B cell (primary cell): ENCODE measurements at regions not wholly inside any gene's neighbourhood (a gene's known extent, or its start where the extent isn't known, plus 50 kb on each side); places are given as distances from the start of the nearest gene placed in this dataset.

Experiments
- ATAC-seq: fragments of 200-7000 bp; cut with Tn5 transposase; one replicate; pipeline ENCODE4 v1.10.0; 2021; ENCODE audit warnings: low read depth, mild to moderate bottlenecking, moderate number of reproducible peaks, moderate library complexity
- CTCF ChIA-PET: fragments of 350-600 bp; sonication (Branson Sonifier 250); formaldehyde crosslinking; loops from one replicate; lab custom pipeline; 2021; ENCODE audit warnings: antibody characterized with exemption, inconsistent platforms; lab: Charles Lee
- POLR2A ChIA-PET: fragments of 350-600 bp; sonication (Branson Sonifier 250); formaldehyde crosslinking; loops from one replicate; lab custom pipeline; 2021; ENCODE audit warnings: antibody characterized with exemption; lab: Charles Lee
- DNase-seq: peaks from one replicate; pipeline ENCODE4 v3.0.0; 2013
- H2AFZ ChIP-seq: 2 replicates; pipeline ENCODE4 v1.6.1; 2012; ENCODE audit warnings: mild to moderate bottlenecking, low read depth, low read length; ENCODE audit not compliant: insufficient read depth, poor library complexity, severe bottlenecking
- H3K27ac ChIP-seq, 2 donors: 1 replicate in 1 of 2; 2 replicates in 1 of 2; pipeline ENCODE4 v1.5.1; 2012 to 2013; ENCODE audit warnings: low read length in 2 of 2, mild to moderate bottlenecking in 2 of 2, moderate library complexity in 1 of 2
- H3K27me3 ChIP-seq, 4 experiments: fragments of 200-600 bp in 1 of 4; sonication (generic) in 1 of 4; replicated peaks in 1 of 4; 1 replicate in 2 of 4; 2 replicates in 2 of 4; pipeline versions ENCODE4 v1.6.1 to v1.7.0; 2013 to 2016; ENCODE audit warnings: low read length in 3 of 4, mild to moderate bottlenecking in 2 of 4, mixed read lengths in 1 of 4, moderate library complexity in 1 of 4; ENCODE audit not compliant: insufficient read depth in 4 of 4, control insufficient read depth in 3 of 4; ENCODE audit errors: control extremely low read depth in 1 of 4
- H3K36me3 ChIP-seq, 2 experiments: replicated peaks in 1 of 2; 1 replicate in 1 of 2; 2 replicates in 1 of 2; pipeline versions ENCODE4 v1.6.1 to v1.7.1; 2013; ENCODE audit warnings: low read length in 1 of 2; ENCODE audit not compliant: insufficient read depth in 2 of 2, control insufficient read depth in 1 of 2; ENCODE audit errors: control extremely low read depth in 1 of 2, extremely low read depth in 1 of 2
- H3K4me1 ChIP-seq, 2 donors: fragments of 200-600 bp in 1 of 2; sonication (generic) in 1 of 2; 1 replicate in 1 of 2; 2 replicates in 1 of 2; pipeline versions ENCODE4 v1.5.1 to v1.6.1; 2013 to 2017; ENCODE audit warnings: low read length in 2 of 2; ENCODE audit not compliant: control insufficient read depth in 2 of 2, insufficient read depth in 2 of 2
- H3K4me2 ChIP-seq: replicated peaks from 2 replicates; pipeline ENCODE3; 2012; ENCODE audit warnings: mild to moderate bottlenecking, low read depth, low read length; ENCODE audit not compliant: poor library complexity, severe bottlenecking
- H3K4me3 ChIP-seq, 5 experiments: fragments of 200-600 bp in 1 of 5; sonication (generic) in 1 of 5; 1 replicate in 3 of 5; 2 replicates in 2 of 5; pipeline versions ENCODE4 v1.5.1 to v1.7.0; 2011 to 2016; ENCODE audit warnings: low read length in 4 of 5, mild to moderate bottlenecking in 4 of 5, low read depth in 2 of 5, control low read depth in 1 of 5, moderate library complexity in 1 of 5; ENCODE audit not compliant: insufficient read depth in 1 of 5; ENCODE audit errors: control extremely low read depth in 1 of 5, extremely low read depth in 1 of 5
- H3K79me2 ChIP-seq: fragments of 200-600 bp; sonication (generic); one replicate; pipeline ENCODE4 v1.6.0; 2016; ENCODE audit warnings: low read length; ENCODE audit not compliant: control insufficient read depth, insufficient read depth
- H3K9ac ChIP-seq: fragments of 200-600 bp; sonication (generic); 2 replicates; pipeline ENCODE4 v1.6.1; 2017; ENCODE audit warnings: mild to moderate bottlenecking, low read length, moderate library complexity
- H3K9me3 ChIP-seq, 3 donors: one replicate each; pipeline versions ENCODE4 v1.6.1 to v1.7.1; 2013; ENCODE audit warnings: low read length in 2 of 3; ENCODE audit not compliant: control insufficient read depth in 2 of 3, insufficient read depth in 1 of 3; ENCODE audit errors: control extremely low read depth in 1 of 3
- H4K20me1 ChIP-seq: 2 replicates; pipeline ENCODE4 v1.6.0; 2012; ENCODE audit warnings: mild to moderate bottlenecking, low read length; ENCODE audit not compliant: insufficient read depth, control insufficient read depth, poor library complexity, severe bottlenecking
- H3K27ac Mint-ChIP-seq: one replicate; pipeline ENCODE4 v1.8.0; 2021; ENCODE audit warnings: mixed read lengths
- H3K27me3 Mint-ChIP-seq: one replicate; pipeline ENCODE4 v1.8.0; 2021; ENCODE audit warnings: mixed read lengths
- H3K4me1 Mint-ChIP-seq: one replicate; pipeline ENCODE4 v1.8.0; 2021; ENCODE audit warnings: mixed read lengths
- H3K4me3 Mint-ChIP-seq: one replicate; pipeline ENCODE4 v1.8.0; 2021; ENCODE audit warnings: mixed read lengths
- H3K9me3 Mint-ChIP-seq: one replicate; pipeline ENCODE4 v1.8.0; 2022; ENCODE audit warnings: mixed read lengths; ENCODE audit not compliant: insufficient read depth
- CTCF ChIP-seq: fragments of 200-600 bp; IDR thresholded peaks from one replicate; pipeline ENCODE4 v1.8.0; 2022; ENCODE audit warnings: antibody characterized with exemption, mild to moderate bottlenecking
- EZH2 ChIP-seq: IDR thresholded peaks from 2 replicates; pipeline ENCODE4 v1.6.1; 2012; ENCODE audit warnings: borderline replicate concordance, low read depth, mild to moderate bottlenecking, moderate library complexity, low read length; ENCODE audit not compliant: insufficient read depth, poor library complexity, severe bottlenecking
- WGBS: methylation state at CpG from one replicate; pipeline ENCODE4 v1.1.5; 2013; ENCODE audit warnings: missing lambda C conversion rate; ENCODE audit not compliant: insufficient coverage; 5-methylcytosine and 5-hydroxymethylcytosine counted together
- intact Hi-C: fragments of 100-400 bp; cut with micrococcal nuclease; formaldehyde crosslinking; loops from one replicate; pipeline ENCODE4 v1.10.0; 2022

DNA sequence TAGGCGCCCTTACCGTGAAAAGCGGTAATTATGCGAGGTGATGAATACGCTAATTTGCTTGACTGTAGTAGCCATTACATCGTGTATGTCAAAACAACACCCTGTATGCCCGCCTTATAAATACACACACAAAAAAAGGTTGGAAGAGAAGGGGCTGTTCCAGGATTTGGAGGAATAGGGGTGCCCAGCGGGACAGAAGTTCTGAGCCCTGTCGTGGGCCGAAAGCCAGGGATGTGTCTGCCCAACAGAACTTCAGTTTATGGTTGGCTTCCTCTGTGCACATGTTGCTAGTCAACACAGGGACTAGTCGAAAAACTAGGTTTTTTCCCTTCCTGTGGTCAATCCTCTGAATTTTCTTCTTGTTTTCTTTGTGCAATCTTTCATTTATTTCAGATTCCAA, 182.5 kb downstream of the ACKR3 start:
- no peak overlapping the region for H3K9ac ChIP-seq
- 85% methylated on average over 4 of the region's 11 CpGs for WGBS
- H3K27me3 ChIP-seq = no peaks in the 10 kb centered on the region
- Mint-ChIP-seq H3K4me1 (peaks cover 2% of the 10 kb centered on the region), H3K4me3 (no peak overlapping the region), H3K27ac (no peak overlapping the region), H3K27me3 (peaks cover 5% of the 10 kb centered on the region), H3K9me3 (no peaks in the 10 kb centered on the region)
- intact Hi-C loops = no loop called here
- DNase-seq (no peak), ATAC-seq (no peak)
- TF ChIP-seq CTCF = no peak
- TF ChIP-seq EZH2 = no peak
- H3K36me3 ChIP-seq = no peaks in the 10 kb centered on the region
- H3K4me1 ChIP-seq = no peaks in the 10 kb centered on the region
- no peaks in the 10 kb centered on the region for H4K20me1 ChIP-seq
- H3K4me2 ChIP-seq = no peak overlapping the region
- ChIA-PET POLR2A (no interaction called here), CTCF (no interaction called here)
- no peaks in the 10 kb centered on the region for H3K9me3 ChIP-seq
- no peak overlapping the region for H3K27ac ChIP-seq
- no peak overlapping the region for H2AFZ ChIP-seq
- no peaks in the 10 kb centered on the region for H3K79me2 ChIP-seq
- H3K4me3 ChIP-seq = no peak overlapping the region

DNA sequence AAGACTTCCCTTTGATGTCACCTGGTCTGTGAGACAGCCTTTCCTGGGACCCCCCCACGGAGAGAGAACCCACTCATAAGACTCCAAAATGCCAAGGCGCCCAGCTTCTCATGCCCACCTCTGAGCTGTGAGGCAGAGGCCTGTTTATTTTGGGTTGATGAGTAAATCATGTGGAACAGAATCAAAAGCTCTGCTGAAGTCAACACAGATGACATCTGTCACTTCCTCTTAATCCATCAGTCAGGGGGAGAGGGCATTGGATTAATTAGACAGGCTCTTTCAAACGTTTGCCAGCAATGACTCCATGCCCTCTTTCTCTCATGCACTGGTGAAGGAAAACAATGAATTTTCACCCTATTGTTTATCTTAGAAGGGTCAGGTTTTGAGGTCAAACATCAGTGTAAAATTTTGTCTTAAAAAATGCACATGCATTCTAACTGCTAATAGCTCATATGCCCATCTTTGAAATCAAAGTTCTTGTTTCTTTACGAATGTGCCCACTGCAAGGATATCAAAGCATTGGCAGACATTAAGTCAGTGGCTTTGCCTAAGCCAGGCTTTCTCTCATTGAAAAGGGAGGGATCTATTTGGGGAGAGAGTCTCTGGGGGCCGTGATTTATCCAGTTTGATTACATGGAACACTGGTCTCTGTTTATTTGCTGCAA, 184.1 kb downstream of the ACKR3 start:
- intact Hi-C loops = no loop called here
- Mint-ChIP-seq H3K27ac (no peak overlapping the region), H3K4me1 (peaks cover 2% of the 10 kb centered on the region), H3K4me3 (no peak overlapping the region), H3K9me3 (no peaks in the 10 kb centered on the region), H3K27me3 (peaks cover 5% of the 10 kb centered on the region)
- Histone ChIP-seq H3K27ac (no peak overlapping the region), H3K9me3 (no peaks in the 10 kb centered on the region), H3K79me2 (no peaks in the 10 kb centered on the region), H3K4me3 (no peak overlapping the region), H3K4me2 (no peak overlapping the region), H3K36me3 (no peaks in the 10 kb centered on the region), H2AFZ (no peak overlapping the region), H3K27me3 (no peaks in the 10 kb centered on the region), H3K9ac (no peak overlapping the region), H4K20me1 (no peaks in the 10 kb centered on the region), H3K4me1 (no peaks in the 10 kb centered on the region)
- CTCF ChIA-PET = no interaction called here
- ATAC-seq (no peak), DNase-seq (no peak)
- TF ChIP-seq EZH2 (no peak), CTCF (no peak)
- POLR2A ChIA-PET = no interaction called here
- WGBS = 73% methylated on average over 2 of the region's 5 CpGs
